ENCODE measurements at regions not wholly inside any gene's neighbourhood (a gene's known extent, or its start where the extent isn't known, plus 50 kb on each side); places are given as distances from the start of the nearest gene placed in this dataset.

DNA sequence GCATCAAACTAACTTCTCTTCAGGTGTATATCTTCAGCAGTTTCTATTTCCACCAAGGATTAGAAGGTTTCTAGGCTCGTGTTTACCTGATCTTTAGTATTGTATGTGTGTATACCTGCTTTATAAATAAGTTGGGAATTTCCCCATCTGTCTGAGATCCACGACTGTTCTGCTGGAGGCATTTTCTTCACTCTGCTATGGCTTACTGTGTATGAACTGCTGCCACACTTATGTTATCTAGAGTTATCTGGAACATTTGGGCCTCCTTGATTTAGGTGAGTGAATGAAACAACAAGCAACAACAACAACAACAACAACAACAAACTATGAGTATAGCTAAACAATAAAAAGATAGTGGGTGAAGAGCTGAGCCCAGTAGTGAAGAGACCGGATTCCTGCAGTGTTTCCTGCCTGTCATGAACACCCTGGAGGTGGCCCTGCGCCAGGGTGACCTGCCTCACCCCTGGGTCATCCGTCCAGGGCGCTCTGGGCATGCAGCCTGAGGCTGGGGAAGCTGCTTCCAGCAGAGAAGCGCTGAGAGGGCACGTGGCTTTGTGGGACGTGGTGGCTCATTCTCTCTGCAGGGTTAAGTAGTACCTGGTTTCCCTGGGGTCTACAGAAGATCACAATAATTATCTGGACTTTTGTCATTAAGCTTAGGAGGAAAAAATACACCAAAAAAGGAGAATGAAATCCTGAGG, 56.1 kb upstream of the GATA6 start:
- TF ChIP-seq EZH2 (IDR thresholded peaks at IDR 0.05; ENCODE audit: borderline replicate concordance, low read depth, low read length, severe bottlenecking) (no peak), CTCF (IDR thresholded peaks at IDR 0.05; ENCODE audit: borderline replicate concordance, extremely low read depth, low read length, poor library complexity, severe bottlenecking) (no peak)
- no peak for ATAC-seq (ENCODE audit: insufficient read depth, low read depth)
- no peak overlapping the region for H3K4me2 ChIP-seq (ENCODE audit: insufficient read depth, low read length)

DNA sequence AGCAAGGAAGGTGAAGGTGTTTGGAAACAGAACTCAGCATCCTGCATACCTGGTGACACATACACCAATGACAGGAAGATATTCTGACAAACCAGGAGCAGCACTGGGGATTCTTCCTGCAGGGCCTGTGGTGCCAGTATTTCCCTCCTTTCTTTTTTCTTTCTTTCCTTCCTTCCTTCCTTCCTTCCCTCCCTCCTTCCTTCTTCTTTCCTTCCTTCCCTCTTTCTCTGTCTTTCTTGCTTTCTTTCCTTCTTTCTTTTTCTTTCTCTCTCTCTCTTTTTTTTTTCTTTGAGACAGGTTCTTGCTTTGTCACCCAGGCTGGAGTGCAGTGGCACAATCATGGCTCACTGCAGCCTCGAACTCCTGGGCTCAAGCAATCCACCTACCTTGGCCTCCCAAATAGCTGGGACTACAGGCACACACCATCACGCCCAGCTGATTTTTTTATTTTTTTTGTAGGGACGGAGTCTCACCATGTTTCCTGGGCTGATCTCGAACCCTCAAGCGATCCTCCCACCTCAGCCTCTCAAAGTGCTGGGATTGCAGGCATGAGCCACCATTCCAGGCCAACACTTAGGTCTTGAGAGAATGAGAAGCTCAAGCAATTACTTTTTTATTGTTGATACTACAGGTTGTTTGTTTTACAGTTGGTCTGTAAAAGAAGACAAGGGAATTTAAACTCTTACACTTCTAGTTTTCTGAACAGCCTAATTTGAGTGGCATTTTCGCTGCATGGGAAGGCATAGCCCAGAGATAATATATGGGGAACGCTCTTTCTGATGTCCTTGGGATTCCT, 54.7 kb upstream of the GATA6 start:
- no peaks in the 10 kb centered on the region for H3K36me3 ChIP-seq (ENCODE audit: insufficient read depth, low read length)
- no peaks in the 10 kb centered on the region for H4K20me1 ChIP-seq (ENCODE audit: insufficient read depth, low read length)
- no peak overlapping the region for H3K27ac ChIP-seq (ENCODE audit: low read length)
- no peaks in the 10 kb centered on the region for H3K4me1 ChIP-seq (ENCODE audit: insufficient read depth, low read length)
- no peak overlapping the region for H2AFZ ChIP-seq (ENCODE audit: low read depth, low read length)
- no peak overlapping the region for H3K9ac ChIP-seq (ENCODE audit: low read depth, low read length)
- H3K9me3 ChIP-seq (ENCODE audit: insufficient read depth, low read length, severe bottlenecking), result no peaks in the 10 kb centered on the region
- H3K4me3 ChIP-seq (ENCODE audit: low read depth in 1 of 2, low read length in 2 of 2), result no peak overlapping the region
- peaks cover 3% of the 10 kb centered on the region for H3K27me3 ChIP-seq (ENCODE audit: insufficient read depth, low read length, poor library complexity)
- DNase-seq (no peak), ATAC-seq (ENCODE audit: insufficient read depth, low read depth) (no peak)
- H3K4me2 ChIP-seq (ENCODE audit: insufficient read depth, low read length), result no peak overlapping the region
- H3K79me2 ChIP-seq (ENCODE audit: insufficient read depth, low read length), result no peaks in the 10 kb centered on the region
- TF ChIP-seq EZH2 (IDR thresholded peaks at IDR 0.05; ENCODE audit: borderline replicate concordance, low read depth, low read length, severe bottlenecking), result no peak
- TF ChIP-seq CTCF (IDR thresholded peaks at IDR 0.05; ENCODE audit: borderline replicate concordance, extremely low read depth, low read length, poor library complexity, severe bottlenecking), result no peak

More for the DNA sequence above, 56.1 kb upstream of the GATA6 start:
- no peak overlapping the region for H2AFZ ChIP-seq (ENCODE audit: low read depth, low read length)
- H3K4me3 ChIP-seq (ENCODE audit: low read depth in 1 of 2, low read length in 2 of 2), result no peak overlapping the region
- DNase-seq, result no peak
- peaks cover 3% of the 10 kb centered on the region for H3K27me3 ChIP-seq (ENCODE audit: insufficient read depth, low read length, poor library complexity)
- no peaks in the 10 kb centered on the region for H3K36me3 ChIP-seq (ENCODE audit: insufficient read depth, low read length)
- no peaks in the 10 kb centered on the region for H3K4me1 ChIP-seq (ENCODE audit: insufficient read depth, low read length)
- H3K79me2 ChIP-seq (ENCODE audit: insufficient read depth, low read length), result no peaks in the 10 kb centered on the region
- no peak overlapping the region for H3K9ac ChIP-seq (ENCODE audit: low read depth, low read length)
- no peak overlapping the region for H3K27ac ChIP-seq (ENCODE audit: low read length)
- no peaks in the 10 kb centered on the region for H4K20me1 ChIP-seq (ENCODE audit: insufficient read depth, low read length)
- H3K9me3 ChIP-seq (ENCODE audit: insufficient read depth, low read length, severe bottlenecking), result no peaks in the 10 kb centered on the region

DNA sequence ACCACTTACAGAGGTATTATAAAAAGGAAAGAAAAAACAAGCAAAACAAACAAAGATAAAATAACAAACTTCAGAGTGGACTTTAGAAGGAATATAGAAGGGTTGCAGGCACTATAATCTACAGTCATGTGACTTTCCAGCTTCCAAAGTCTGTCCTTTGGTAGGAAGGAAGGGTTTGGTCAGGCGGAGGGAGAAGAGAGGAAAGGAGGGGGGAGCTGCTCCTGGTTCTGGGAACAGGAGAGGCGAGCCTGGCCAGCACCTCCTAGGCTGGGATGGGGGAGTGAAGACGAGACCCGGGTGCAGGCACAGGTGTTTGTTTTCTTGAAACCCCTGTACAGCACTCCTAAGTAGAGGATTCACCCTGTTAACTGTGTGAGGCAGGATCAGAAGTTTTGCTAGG, 53.8 kb upstream of the GATA6 start:
- peaks cover 3% of the 10 kb centered on the region for H3K27me3 ChIP-seq (ENCODE audit: insufficient read depth, low read length, poor library complexity)
- no peak overlapping the region for H3K4me3 ChIP-seq (ENCODE audit: low read depth in 1 of 2, low read length in 2 of 2)
- DNase-seq (no peak), ATAC-seq (ENCODE audit: insufficient read depth, low read depth) (no peak)
- H2AFZ ChIP-seq (ENCODE audit: low read depth, low read length), result no peak overlapping the region
- H3K36me3 ChIP-seq (ENCODE audit: insufficient read depth, low read length), result no peaks in the 10 kb centered on the region
- no peak overlapping the region for H3K9ac ChIP-seq (ENCODE audit: low read depth, low read length)
- TF ChIP-seq CTCF (IDR thresholded peaks at IDR 0.05; ENCODE audit: borderline replicate concordance, extremely low read depth, low read length, poor library complexity, severe bottlenecking), result no peak
- no peak for TF ChIP-seq EZH2 (IDR thresholded peaks at IDR 0.05; ENCODE audit: borderline replicate concordance, low read depth, low read length, severe bottlenecking)
- H4K20me1 ChIP-seq (ENCODE audit: insufficient read depth, low read length), result no peaks in the 10 kb centered on the region
- H3K4me1 ChIP-seq (ENCODE audit: insufficient read depth, low read length), result no peaks in the 10 kb centered on the region
- H3K79me2 ChIP-seq (ENCODE audit: insufficient read depth, low read length), result no peaks in the 10 kb centered on the region
- H3K27ac ChIP-seq (ENCODE audit: low read length), result no peak overlapping the region
- no peaks in the 10 kb centered on the region for H3K9me3 ChIP-seq (ENCODE audit: insufficient read depth, low read length, severe bottlenecking)
- H3K4me2 ChIP-seq (ENCODE audit: insufficient read depth, low read length), result no peak overlapping the region
